Inferior parietal cortex (tissue), 1 donor: ENCODE measurements at regions not wholly inside any gene's neighbourhood (a gene's known extent, or its start where the extent isn't known, plus 50 kb on each side); places are given as distances from the start of the nearest gene placed in this dataset.

Source experiments
- DNase-seq: peaks from one replicate; pipeline ENCODE4 v3.0.0-alpha.2; 2016; ENCODE audit errors: extremely low spot score

- DNase-seq: no peak
Measured at GRCh38 chr12:92032101-92032500, 113.5 kb downstream of the BTG1 start.

DNA sequence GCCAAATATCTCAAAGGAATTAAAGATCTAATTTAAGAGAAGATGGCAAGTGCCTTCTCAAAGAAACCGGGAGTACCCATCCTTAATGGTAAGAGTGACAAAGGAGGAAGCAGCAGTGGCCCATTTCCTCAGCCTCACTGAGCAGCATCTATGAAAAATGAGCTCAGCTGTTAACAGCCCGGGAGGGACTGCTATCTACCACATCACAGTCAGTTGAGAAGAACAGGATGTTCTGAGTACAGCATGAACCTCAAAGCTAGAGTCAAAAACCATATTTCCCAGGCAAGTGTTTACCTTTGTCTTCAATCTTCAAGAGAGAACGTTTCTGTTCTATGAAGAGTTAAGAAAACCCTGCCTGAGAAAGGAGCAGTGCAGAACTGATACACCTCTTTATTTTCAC, 115.0 kb downstream of the BTG1 start:
- peak; percentile 54 for DNase-seq

DNA sequence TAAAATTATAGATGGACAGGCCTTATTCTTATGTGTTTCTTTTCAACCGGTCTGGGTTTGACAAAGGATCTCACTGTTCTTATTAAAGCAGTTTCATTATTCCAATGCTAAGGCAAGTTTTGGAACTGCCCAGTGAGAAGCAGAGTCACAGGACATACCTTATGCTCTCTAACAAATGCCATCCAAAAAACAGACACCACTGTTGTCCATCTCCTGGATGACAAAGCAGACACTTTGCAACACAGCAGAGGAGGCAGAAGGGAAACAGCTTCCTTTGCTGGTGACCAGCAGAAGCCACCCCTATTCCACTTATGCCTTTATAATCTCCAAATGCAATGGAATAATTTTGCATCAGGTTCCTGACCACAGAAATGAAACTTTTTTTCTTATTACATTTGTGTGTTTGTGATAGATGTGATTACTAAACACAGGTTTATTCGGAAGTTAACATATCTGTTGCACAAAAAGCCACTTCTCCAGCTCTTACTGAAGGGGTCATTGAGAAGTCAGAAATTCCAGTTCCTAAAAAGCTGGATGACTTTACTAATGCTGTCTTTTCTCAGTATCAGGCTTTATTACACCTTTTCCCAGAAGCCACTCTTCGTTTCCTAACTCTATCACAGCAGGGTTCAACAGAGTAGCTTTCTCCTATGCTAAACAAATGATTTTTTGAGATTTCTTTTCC, 115.6 kb downstream of the BTG1 start:
- DNase-seq: no peak

GRCh38 chr12:92029136-92029535, 116.5 kb downstream of the BTG1 start:
- DNase-seq: no peak

GRCh38 chr12:92028441-92028709, 117.3 kb downstream of the BTG1 start:
- no peak for DNase-seq

DNA sequence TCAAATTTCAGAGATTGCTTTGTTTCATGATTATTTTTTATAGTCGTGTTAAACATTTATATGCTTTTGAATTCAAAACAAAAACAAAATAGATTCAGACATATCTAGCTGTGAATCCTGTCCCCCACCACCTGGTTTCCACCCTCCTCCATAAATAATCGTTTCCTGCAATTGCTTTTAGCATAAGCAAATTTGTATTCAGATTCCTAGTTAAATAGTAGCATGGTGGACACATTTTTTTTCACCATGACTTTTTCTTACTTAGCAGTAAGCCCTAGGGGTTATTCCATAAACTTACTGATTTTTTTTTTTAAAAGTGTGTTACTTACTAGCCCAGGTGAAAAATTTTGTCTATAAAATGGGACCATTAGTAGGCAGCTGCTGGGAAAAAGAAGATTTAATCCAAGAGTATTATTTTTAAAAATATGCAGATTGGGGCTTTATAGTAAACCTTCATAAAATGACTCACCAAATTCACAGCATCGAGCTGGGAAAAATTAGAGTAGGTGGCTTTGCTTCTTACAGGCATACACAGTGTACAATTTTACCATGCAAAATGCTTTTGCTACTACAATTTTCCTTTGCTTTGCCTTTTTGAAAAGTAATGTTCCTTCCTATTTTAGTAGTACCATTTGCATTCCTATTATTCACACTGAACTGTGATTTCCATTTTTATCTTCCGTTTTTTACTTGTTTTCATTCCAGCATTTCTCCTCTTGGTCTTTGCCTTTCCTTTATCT, 117.8 kb downstream of the BTG1 start:
- peak; percentile 63 for DNase-seq

GRCh38 chr12:92027243-92027642, 118.4 kb downstream of the BTG1 start:
- DNase-seq: no peak

DNA sequence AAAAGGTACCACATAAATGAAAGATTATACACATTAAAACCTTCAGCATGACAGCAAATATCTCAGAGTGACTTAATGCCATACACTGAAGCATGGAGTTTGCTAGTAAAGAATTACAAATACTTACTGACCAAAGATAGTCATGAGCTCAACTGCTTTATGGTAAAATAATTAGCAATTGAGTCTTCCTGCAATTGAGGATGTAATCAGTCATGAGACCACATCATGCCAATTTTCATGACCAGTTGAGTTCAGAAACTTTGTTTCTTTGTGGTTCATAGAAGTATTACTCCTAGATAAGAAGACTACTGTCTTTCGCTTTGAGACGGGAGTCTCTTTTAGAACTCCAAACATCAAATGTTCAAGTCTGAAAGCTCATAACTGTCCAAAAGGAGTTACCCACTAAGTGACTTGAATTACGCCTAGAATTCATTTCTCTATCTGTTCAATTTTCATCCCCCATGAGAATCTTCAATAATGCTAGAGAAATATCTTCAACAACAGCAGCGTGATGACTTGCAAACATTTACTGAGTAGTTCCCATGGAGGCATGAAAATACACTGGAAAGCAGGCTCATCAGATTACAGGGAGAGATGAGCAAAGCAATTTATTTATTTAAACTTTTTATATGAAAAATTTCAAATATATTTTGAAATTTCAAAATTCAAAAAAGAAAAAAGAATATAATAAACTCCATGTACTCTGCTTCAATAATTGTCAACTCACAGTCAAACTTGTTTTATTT, 120.0 kb downstream of the BTG1 start:
- DNase-seq: no peak

- no peak for DNase-seq
Measured at GRCh38 chr12:92022093-92022492, 123.6 kb downstream of the BTG1 start.

DNA sequence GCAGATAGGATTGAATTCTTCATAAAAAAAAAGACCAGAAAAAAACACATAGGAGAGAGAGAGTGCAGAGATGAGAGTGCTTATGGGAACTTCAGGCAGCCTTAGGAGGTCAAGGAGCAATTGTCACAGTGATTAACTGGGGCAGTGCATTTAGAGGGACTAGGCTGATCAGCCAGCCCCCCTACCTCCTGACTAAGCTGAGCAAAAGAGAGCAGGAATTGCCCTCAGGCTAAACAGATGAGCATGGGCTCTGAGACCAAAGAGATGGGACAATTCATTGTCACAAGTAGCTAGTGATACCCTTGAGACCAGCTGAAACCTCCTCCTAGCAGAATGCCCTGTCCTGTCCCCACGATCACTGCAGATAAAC, 124.0 kb downstream of the BTG1 start:
- no peak for DNase-seq

DNA sequence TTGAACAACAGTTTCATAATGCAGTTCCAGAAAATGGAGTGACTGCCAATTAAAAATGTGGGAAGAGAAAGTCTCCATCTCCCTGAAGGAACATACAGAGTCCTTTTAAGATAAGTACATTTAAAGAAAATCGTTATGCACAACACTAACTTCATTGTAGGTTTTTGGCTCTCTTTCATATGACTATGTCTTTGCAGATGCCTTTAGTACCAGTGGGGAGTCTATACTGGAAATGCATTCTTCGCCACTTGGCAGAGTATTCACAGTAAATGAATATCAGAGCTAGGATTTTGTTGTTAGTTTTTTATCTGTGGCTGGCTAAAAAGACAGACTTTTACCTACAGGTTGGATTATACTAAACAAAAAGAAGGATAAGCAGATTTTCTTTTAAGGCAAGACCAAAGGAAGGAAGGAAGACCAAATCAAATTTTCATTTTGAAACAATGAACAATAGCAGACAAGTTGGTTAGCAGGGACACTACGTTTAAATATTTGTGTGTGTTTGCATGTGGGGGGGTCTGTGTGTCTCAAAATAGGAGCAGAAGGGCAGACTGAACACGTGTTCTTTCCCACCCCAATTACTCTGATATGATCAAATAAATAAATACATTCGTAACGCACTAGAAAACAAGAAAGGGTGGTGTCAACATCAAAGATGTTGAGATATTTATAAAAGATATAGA, 124.5 kb downstream of the BTG1 start:
- DNase-seq: no peak

DNA sequence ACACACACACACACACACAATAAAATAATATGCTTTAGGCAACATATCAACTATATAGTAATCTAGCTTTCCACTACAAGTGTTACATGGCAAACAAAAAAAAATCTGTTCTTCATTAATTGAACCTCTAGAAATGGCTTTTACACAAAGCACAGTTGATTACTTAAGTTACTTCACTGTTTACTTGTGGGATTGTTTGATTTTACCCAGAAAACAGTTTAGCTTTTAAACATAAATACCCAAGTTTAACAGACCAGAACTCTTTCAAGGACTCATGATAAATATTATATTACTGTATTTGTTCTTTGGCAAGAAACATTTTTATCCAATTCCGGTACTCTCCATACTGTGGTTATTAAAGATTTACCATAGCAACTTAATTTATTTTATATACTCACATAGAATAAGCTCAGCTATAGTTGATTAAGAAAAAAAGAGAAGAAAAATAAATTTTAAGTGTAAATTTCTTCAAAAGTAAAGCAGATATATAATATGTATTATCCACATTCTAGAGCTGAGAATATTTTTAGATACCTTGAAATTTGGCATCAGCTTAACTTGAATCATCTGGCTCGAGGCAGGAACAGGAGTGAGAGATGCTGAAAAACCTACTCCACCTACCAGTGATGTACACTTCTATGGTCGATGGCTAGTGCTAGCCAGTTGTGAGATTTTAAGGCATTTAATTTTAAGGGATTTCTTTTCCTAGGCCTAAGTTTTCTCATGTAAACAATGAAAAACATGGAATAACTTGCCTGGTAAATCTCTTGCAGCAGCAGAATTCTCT, 126.0 kb downstream of the BTG1 start:
- DNase-seq: no peak

DNA sequence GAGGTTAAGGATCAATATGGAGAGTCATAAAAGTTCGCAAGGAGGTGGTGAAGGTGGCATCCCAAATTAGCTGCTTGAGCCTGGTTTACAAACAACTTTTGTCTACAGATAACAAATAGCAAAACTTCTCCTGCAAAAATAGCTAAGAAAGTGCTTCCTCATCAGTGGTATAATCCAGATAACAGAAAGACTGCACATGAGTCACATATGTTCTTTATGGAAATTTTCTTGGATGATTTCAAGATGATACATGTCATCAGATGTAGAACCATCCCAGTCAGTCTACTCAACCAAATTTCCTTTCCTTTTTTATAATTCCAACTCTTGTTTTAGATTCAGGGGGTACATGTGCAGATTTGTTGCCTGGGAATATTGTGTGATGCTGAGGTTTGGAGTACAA, 133.0 kb downstream of the BTG1 start:
- DNase-seq: no peak

GRCh38 chr12:92010853-92011701, 134.6 kb downstream of the BTG1 start:
- no peak for DNase-seq

- DNase-seq: no peak
Measured at GRCh38 chr12:92010368-92010767, 135.3 kb downstream of the BTG1 start.

GRCh38 chr12:92008345-92008744, 137.3 kb downstream of the BTG1 start:
- DNase-seq: no peak

- DNase-seq: no peak
Measured at GRCh38 chr12:92007787-92008186, 137.9 kb downstream of the BTG1 start.

GRCh38 chr12:92003701-92004100, 141.9 kb downstream of the BTG1 start:
- no peak for DNase-seq

DNA sequence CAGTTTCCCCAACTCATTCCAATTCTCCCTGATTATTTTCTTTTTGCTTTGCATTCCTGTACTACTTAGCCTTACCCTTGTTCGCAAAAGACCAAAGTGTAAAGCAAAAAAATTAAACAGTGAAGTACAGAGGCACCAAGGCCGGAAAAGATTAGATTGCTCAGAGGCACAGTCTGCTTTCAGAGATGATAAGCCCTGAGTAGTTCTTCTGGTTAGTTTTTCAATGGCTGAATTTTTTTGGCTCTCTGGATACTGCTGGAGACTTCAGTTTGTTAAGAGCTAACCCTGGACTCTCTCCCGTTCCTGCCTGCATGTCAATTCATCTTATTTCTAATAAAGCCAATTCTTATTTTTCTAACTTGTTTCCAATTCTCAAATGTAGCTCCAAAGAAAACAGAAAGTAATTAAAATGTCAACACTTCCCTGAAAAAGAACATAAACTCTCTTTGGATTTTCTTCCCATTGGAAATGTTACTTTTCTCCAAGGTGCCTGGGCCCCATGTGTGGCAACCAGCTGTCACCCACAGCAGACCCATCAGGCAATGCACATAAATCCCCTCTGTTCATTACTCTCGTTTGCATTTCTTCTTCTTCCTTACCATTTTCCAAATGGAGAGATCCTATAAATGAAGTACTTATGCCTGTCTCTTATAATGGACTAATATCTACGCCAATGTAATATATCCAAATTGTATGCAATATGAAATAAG, 142.8 kb downstream of the BTG1 start:
- no peak for DNase-seq

DNA sequence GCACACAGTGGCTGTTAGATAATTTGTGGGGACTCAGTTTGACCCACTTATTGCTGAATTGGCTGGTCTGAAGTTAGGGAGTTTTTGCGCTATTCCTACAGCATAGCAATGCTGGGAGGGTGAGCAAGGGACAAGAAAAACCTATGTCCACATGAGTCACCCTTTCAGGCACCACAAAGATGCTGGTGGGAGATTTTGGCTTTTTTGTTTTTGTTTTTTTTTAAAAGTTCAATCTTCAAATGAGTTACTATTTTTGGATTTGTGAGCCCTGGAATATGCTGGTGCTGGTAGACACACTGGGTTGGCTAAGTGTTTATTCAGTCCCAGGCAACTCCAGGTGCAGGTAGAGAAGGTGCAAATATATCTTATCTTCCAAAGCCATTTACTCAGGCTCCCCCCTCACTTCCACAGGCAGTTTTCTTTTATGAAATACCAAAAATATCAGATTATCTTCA, 143.4 kb downstream of the BTG1 start:
- no peak for DNase-seq
